ENCODE measurements at regions not wholly inside any gene's neighbourhood (a gene's known extent, or its start where the extent isn't known, plus 50 kb on each side); places are given as distances from the start of the nearest gene placed in this dataset.

GRCh38 chr9:134502809-134503211 is 138.8 kb upstream of the COL5A1 start:
- DNase-seq, result peak; percentile 99

- DNase-seq, result no peak
Measured at GRCh38 chr9:134503301-134504105, 138.1 kb upstream of the COL5A1 start.

DNA sequence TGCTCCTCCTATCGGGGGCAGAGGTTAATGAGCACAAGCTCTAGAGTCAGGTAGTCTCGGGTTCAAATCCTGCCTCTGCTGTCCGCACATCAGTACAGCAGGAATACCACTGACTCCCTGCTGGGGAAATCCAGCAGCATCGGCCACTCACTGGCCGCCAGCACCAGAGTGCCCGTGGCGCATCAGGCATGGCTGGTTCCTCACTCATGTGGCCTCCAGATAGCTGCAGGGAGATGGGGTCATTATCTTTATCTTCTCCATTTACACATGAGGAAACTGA is 137.6 kb upstream of the COL5A1 start:
- DNase-seq, result no peak

- DNase-seq, result no peak
Measured at GRCh38 chr9:134505032-134505431, 136.6 kb upstream of the COL5A1 start.

DNA sequence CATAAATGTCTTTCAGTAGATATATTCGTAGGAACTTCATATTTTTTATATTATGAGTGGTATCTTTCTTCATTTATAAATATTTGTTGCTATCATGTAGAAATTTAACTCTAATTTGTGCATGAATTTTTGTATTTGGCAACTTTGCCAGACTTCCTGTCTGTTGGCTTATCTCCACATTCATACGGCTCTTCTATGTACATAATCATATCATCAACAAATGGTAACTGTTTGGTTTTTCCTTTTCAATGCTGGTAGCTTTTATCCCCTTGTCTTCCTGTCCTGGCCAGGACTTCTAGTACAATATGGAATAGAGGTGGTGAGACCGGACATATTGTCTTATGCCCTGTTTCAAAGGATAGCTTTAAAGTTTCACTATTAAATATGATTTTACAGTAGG is 132.3 kb upstream of the COL5A1 start:
- DNase-seq, result no peak

- DNase-seq, result no peak
Measured at GRCh38 chr9:134509817-134510216, 131.8 kb upstream of the COL5A1 start.

- DNase-seq, result no peak
Measured at GRCh38 chr9:134514503-134514902, 127.1 kb upstream of the COL5A1 start.

GRCh38 chr9:134515026-134515821 is 126.4 kb upstream of the COL5A1 start:
- DNase-seq, result no peak

- DNase-seq, result no peak
Measured at GRCh38 chr9:134516464-134516863, 125.1 kb upstream of the COL5A1 start.

DNA sequence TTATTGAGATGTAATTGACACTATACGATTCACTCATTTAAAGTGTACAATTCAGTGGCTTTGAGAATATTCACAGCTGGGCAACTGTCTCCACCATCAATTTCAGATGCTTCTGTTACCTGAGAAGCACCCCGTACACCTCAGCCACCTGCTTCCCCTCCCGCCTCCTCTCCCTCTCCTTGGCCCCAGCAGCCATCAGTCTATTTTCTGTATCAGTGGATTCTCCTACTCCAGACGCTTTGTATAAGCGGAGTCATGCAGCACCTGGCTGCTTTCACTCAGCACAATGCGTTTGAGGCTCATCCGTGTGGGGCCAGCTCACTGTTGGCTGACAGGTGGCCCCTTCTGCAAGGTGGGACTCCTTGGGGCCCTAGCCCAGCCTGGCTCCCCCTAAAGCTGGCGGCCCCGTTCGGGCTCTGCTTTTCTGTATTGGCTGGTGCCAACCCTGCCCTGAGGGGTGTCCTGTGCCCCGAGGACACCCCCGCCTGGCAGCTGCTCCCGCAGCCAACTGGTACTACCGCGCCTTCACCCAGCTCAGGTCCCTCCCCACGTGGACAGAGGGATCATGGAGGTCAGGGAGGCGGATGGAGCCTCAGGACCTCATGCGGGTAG is 124.4 kb upstream of the COL5A1 start:
- DNase-seq, result no peak

DNA sequence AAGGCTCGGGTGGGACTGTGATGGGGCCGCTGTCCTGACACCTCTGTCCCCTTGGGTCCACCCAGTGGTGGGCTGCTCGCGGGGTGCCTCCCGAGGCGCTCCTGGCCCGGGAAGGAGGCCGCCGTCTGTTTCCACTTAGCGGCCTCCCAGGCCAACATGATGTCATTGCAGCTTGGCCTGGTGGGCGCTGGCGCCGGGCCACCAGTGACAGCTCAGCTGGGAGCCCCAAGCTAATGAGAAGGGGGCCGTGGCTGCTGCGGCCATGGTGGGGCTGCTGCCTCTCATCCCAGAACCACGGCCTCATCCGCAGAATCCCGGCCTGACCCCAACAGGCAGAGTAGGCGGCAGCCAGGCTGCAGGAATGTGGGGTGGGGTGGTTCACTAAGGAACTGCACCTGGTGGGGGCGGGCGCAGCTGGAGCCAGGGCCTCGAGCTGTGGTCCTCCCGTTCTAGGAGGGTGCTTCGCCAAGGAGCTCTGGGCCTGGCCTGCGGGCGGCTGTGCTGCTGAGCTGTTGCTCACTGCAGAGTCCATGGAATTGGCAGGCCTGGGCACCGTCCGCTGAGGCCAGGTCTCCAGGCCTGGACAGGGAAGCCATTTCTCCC is 123.5 kb upstream of the COL5A1 start:
- peak; percentile 61 for DNase-seq

GRCh38 chr9:134519375-134520070 is 122.1 kb upstream of the COL5A1 start:
- no peak for DNase-seq

DNA sequence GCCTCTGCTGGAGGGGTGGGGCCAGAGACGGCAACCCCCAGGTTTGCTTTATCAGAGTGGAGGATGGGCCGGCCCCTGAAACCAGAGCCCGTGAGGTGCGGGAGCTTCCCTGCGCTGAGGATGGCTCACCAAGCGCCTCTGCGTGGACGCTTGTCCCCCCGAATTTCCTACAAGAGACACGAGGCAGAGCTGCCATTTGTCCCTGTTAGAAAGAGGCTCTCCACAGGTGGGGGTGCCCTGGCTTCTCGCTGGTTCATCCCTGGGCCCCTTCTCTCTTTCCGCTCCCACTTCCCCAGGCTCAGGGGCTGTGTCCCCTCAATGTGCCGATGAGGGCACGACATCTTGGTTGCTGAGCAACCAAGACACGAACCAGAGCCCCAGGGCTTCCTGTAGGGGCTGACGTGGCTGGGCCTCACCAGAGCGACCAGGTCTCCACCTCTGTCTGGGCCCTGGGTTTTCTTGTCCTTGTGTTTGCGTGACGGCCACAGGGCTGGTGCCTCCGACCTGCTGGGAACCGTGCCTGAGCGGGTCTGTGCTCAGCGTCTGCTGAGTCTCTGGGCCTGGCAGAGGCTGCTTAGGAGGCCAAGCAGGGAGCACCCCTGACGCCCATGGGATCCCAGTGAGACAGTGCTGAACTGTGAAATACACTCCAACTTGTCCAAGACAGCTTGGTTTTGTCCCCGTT is 119.6 kb upstream of the COL5A1 start:
- DNase-seq, result no peak

GRCh38 chr9:134522502-134522848 is 119.1 kb upstream of the COL5A1 start:
- DNase-seq, result no peak

DNA sequence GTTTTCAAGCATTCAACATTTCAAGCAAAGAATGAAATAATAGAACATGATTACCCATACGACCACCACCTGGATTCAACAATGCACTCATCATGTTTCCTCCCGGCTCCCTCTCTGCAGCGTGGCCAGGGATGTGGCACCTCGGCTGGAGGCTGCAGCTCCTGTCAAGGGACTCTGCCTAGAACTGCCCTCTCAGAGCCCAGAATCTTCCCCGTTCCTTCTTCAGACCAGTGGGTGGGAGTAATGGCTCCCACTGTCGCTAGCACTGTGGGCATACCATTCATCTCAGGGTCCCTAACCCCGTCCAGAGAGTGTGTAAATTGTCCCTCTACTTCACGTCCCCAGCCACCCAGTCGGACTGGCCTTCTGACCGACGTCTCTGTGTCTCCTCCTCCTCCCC is 118.6 kb upstream of the COL5A1 start:
- no peak for DNase-seq

- no peak for DNase-seq
Measured at GRCh38 chr9:134525070-134525815, 116.4 kb upstream of the COL5A1 start.

GRCh38 chr9:134525841-134526583 is 115.6 kb upstream of the COL5A1 start:
- DNase-seq, result peak; percentile 57

- peak; percentile 42 for DNase-seq
Measured at GRCh38 chr9:134526584-134527477, 114.8 kb upstream of the COL5A1 start.

- DNase-seq, result no peak
Measured at GRCh38 chr9:134530724-134531123, 110.9 kb upstream of the COL5A1 start.
